ENCODE measurements at regions not wholly inside any gene's neighbourhood (a gene's known extent, or its start where the extent isn't known, plus 50 kb on each side); places are given as distances from the start of the nearest gene placed in this dataset.
"Not testable (repeated sequence)": the region's sequence is repeated elsewhere in the genome, so short reads cannot be mapped to it uniquely, and the experiment has no call there.

DNA sequence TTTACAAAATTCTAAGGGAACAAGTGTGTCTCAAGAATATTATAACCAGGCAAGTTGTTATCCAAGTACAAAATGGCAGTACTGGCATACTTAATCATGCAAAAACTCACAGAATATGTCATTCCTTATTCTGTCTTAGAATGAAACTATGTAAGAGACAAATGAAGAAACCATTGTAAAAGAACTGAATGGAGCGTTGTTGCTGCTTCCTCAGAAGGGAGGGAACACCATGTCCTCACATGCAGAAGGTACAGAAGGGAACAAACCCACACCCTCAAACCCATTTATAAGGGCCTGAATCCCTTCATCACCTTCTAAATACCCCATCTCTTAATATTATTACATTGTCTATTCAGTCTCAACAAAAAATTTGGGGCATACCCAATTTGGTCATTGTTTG is 960.0 kb downstream of the LTN1 start:
- DNase-seq, result not testable (repeated sequence)

DNA sequence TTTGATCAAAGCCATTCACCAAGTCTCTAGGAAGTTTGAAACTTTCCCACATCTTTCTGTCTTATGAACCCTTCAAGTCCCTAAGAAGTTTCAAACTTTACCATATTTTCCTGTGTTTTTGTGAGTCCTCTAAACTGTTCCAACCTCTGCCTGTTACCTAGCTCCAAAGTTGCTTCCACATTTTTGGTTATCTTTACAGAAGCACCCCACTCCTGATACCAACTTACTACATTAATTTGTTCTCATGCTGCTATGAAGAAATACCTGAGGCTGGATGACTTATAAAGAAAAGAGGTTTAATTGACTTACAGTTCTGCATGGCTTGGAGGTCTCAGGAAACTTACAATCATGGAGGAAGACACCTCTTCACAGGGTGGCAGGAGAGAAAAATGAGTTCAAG is 961.6 kb downstream of the LTN1 start:
- not testable (repeated sequence) for DNase-seq

DNA sequence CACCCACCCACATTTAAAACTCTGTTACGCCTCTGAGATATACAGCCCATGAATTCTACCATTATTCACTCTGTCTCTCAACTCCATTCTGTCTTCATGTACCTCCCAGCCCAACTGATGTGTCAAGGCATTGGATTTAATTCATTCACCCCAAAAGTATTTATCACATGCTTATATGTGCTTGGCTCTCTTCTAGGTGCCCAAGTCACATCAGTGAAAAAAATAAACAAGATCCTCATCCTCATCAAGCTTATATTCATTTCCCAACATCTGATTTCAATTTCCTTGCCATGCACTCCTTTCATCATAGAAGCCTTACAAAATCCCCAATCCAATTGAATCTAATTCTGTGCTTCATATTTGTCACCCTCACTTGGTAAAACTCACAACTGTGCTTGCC is 967.6 kb downstream of the LTN1 start:
- DNase-seq, result no peak

DNA sequence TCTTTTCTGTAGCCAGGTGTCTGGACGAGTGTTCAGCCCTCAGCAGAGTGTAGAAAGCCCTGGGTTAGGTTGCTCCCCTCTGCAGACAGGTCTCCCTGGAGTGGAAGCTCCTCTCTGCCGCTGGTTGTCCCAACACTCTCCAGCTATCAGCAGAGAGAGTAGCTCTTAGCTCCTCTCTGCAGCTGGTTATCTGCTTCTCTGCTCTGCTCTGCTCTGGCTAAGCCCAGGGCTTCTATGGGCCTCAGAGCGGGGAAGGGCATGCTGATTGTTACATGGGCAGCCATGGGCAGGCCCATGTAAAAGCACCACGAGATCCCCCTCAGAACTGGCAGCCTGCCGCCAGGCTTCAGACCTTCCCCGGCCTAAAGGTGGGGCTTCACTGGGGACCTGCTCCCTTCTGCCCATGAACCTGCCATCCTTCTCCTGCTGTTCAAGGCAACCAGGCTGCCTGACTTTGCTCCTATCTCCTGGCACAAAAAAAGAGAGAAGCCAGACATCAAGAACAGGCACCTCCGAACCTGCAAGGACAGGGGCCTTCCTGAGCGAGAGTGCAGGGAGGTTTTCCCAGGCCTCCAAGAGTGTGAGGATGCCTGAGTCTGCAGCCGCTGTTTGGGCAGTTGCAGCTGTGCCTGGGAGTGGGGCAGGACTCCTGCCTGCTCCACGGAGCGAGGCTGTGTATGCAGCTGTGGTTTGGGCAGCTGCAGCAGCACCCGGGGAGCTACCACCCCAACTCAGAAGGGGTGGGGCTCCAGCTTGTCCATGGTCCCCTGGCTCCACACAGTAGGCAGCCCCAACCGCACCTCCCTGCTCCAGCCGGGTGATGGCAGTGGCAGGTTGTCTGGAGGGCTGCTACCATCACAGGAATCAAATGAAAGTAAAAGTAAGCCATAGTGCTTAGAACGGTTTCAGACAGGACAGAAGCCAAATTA is 973.7 kb downstream of the LTN1 start:
- no peak for DNase-seq

DNA sequence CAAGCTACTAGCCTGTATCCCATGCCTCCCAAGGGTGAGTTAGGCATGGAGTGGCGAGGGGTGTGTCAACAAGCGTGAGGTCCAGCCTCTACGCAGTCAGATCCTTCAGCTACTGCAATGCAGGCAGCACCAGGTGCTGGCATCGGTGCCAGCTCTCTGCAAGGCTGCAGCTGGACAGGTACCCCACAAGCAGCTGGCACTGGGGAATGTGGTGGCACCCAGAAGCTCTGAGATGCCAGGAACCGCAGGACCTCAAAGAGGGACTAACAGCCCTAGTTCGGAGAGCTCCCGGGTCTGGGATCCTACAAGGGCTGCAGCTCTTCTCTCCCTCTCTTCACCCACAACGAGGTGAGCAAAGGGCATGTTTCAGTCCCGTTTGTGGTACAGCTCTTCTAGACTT is 974.5 kb downstream of the LTN1 start:
- DNase-seq, result no peak

DNA sequence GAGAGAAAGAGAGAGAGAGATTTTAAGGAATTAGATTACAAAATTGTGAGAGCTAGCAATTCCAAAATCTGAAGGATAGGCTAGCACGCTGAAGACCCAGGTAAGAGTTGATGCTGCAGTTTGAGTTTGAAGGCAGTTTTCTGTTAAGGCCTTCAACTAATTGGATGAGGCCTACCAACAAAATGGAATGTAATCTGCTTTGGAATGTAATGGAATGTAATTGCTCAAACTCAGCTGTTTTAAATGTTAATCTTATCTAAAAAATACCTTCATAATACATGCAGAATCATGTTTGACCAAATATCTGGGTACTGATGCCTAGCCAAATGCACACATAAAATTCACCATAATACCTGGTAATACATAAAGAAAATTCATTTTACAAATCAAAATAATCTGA is 976.1 kb downstream of the LTN1 start:
- no peak for DNase-seq

DNA sequence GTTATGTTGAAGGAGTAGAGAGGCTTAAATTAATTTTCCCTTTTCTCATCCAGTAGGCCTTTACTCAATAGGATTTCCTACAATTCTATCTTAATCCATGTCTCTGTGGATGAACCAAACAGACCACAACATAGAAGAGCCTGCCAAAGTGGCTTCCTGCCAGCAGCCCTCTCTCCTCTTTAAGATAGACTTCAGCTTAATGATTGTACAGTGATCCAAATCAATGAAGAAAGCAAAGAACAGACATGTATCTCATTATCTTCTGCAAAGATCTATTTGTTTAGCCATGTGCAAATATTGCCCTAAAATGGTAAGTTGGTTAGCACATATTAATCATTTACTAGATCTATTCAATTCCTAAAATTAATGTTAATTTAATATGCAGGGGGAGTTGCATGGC is 979.6 kb downstream of the LTN1 start:
- DNase-seq, result not testable (repeated sequence)

DNA sequence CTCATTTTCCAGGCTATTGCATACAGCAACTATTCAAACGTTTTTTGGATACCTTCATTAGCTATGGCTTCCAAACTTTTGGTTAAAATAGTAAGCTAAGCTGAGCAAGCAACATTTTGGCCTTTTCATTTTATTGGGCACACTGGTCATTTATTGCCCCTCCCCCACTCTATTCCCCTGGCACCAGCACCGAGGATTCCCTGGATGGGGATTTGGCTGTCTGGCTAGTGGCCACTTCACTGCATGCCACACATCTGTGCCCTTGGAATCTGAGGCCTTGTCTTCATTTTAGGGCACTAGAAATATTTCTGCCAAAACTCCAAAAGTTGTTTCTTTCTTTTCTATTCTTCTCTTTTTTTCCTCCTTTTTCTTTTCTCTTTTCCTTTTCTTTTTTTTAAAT is 980.7 kb downstream of the LTN1 start:
- not testable (repeated sequence) for DNase-seq

DNA sequence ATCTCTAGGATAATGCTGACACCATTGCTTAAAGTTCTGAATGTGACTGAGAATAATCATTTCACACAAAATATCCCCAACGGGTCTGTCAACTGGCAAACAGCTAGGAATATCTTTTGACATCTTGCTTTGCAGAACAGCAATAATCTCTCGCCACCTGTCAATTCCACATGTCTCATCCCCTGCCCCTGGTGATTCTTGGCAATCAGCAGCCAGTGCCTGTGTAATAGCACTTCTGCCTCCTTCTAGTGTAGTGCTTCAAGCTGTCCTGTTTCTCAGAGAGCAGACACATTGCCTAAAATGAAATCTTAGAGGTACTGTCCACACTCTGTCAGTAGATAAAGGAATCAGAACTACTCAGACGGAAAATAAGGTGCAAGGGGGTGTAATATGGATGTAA is 984.4 kb downstream of the LTN1 start:
- not testable (repeated sequence) for DNase-seq

DNA sequence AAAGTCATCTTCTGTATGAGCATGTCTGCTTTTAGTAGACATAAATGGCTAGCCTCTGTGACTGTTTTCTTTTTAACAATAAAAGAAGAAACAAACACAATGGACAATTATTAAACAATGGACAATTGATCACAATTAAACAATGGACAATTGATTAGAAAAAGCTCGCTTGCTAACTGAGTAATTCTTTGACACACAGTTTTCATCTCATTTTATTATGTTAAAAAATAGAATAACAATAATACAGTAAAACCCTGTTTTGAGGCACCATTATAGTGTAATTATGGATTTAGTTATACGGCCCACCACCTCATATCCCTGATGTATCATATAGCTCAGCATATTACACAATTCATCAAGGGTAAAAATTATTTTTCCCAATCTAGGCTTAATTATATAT is 989.0 kb downstream of the LTN1 start:
- not testable (repeated sequence) for DNase-seq

DNA sequence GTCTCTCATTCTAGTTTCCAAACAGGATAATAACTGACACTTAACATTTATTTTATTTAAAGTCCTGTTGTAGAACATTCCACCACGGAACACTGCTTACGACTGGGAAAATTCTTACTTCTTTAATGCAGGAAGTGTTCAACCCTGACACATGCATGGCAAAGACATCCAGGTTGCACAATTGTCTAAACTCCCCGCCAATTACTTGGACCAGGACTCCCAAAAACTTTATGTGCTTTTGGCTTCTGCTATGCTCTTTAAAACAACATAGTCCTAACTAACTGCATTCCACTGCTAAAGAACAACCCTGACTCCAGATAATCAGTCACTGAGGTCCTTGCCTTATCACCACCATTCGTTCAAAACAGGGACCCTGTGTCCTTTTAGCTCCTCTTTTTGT is 995.8 kb downstream of the LTN1 start:
- not testable (repeated sequence) for DNase-seq

DNA sequence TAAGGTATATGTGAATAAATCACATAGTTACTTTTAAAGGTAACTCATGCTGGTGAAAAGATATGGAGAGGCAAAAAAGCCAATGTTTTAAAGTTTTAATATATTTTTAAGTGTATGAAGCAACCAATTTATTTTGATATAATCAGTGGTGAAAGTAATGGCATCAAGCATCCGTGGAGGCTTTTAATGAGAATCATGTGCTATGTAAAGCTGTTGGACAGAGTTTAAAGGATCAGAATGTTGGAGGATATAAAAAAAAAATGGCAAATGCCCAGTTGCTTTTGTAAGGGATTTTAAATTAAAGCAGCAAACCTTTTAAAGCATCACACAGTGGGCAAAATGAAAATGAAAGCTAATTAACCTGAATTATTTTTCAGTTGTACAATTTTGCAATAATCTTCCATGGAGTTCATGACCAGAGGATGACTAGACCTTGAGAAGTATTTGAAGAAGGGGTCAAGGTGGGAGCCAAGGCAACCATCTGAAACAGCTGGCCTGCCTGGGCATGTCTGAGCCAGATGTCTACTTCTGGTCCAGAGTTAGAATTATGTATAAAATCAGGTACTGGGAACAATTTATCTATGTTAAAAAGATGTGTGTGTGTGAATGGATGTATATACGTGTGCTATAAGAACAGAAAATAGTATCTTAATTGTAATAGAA is 1007.9 kb downstream of the LTN1 start:
- DNase-seq, result not testable (repeated sequence)

DNA sequence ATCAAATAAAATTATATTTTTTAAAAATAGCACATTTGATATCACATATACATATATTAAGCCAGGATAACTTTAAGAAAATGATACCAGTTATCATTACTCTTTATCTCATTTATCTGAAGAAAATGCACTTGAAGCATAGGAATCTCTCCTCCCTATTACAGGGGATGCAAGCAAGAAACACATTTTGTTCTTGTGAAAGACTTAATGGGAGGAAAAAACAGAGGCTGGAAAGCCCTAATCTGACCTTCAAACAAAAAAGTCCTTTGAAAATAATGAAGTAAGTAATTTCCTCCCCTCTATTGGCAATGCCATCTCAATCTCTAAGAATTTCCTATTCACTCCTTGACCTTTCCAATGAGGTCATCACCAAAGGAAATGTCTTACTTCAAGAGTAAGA is 1012.6 kb upstream of the ADAMTS5 start:
- not testable (repeated sequence) for DNase-seq

DNA sequence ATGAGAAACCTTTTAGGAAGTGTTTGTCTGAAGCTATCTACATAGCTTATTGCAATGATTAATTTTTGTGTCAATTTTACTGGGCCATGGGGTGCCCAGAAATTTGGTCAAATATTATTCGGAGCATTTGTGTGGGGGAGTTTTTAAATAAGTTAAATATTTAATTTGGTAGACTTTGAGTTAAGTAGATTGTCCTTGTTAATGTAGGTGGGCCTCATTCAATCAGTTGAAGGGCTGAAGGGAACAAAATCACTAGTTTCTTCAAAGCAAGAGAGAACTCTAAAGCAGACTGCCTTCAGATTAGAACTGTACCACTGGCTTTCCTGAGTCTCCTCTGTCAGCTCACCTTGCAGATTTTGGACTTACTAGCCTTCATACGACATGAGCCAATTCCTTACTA is 1008.6 kb upstream of the ADAMTS5 start:
- DNase-seq, result no peak

DNA sequence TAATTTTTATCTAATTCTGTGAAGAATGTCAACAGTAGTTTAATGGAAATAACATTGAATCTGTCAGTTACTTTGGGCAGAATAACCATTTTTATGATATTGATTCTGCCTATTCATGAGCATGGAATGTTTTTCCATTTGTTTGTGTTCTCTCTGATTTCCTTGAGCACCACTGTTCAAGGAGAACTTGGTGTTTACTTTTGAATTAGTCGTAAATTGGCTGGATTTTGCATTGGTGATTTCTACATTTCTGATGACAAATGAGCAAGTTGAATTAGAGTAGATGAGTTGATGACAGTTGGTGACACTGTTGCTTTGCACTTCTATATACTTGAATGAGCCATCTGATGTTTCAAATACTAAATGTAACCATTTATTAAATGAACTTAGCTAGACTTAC is 1007.3 kb upstream of the ADAMTS5 start:
- not testable (repeated sequence) for DNase-seq

DNA sequence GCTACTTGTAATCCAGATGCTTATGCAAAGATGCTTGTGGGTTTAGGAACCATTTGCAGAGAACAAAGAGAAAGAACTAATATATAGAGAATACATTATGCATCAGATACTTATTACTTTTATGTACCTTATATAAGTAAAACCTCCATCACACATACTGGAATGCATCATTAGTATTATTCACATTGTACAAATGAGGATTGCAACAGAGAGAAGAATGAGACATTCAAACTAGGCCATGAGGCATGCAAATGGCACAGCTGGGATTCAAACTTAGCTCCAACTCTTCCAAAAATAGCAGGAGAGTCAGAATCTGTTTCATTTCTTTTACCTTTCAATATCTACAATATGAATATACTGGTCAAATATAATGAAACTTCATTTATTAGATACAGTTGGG is 1001.4 kb upstream of the ADAMTS5 start:
- DNase-seq, result not testable (repeated sequence)

DNA sequence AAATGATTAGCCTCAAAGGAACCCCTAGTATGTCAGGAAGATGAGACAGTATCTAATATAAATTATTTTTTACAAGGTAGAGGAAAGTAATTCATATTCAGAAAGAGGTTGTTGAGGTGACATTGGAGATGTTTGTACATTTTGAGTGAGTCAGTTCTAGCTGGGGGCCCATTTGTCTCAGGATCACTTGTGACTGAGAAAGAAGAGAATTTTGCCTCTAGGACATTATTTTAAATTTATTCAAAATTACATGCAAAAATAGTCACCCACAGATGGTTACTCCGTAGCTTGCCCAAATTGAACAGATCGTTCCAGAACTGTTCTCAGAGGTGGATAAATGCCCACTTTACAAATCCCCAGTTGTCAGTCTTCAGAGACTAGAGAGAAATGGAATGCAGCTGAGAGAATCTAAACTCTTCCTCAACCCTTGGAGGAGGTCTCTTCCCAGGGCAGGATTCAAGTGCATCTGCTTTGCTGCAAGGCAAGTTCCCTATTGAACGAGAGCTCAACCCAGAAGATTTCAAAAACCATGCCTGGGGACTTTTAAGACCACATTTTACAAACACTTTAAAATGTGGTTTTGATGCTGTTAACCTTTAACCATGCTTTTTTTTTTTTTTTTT is 987.8 kb upstream of the ADAMTS5 start:
- DNase-seq, result no peak

DNA sequence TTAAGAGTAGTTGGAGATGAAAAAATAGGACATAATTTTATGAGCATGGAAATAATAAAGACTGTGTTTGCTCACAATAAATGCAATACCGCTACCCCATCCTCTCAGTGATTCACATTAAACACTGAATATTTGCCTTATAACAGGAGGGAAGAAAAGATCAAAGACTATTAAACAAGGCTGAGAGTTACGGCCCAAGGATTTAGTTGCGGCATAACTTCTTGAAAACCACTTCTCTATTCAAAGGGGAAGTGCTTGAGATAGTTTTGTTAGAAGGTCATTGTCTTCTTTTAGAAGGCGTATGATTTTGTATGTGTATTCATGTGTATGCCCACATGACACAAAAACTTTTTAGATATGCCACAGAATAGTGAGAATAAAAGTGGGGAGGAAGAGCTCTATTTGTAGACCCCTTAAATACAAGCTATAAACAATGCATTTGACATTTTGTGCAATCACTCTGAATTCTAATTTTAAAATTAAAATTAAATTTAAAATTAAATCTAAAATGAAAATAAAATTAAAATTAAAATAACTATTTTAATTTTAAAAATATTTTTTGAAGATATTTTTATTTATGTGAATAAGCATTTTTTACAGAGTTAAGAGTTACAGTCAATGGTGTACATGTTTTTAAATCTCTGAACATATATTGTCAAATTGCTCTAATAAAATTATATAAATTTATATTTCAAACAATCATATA is 986.6 kb upstream of the ADAMTS5 start:
- no peak for DNase-seq

DNA sequence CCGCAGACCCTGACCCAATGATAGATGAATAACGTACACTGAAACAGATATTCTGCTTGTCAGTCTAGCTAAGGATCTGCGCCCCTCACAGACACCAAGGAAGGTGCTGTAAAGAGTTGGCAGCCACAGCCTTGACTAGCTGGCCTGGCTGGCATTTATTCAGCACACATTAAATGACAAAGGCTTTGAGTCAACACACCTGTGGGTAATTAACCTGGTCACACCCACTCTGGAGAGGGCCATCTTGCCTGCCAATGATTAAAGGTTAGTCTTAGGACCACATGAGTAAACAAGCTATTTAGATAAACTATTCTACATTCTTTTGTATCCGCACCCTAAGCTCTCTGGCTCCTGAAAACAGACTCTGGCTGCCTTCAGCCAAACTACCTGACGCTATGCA is 982.2 kb upstream of the ADAMTS5 start:
- DNase-seq, result not testable (repeated sequence)

DNA sequence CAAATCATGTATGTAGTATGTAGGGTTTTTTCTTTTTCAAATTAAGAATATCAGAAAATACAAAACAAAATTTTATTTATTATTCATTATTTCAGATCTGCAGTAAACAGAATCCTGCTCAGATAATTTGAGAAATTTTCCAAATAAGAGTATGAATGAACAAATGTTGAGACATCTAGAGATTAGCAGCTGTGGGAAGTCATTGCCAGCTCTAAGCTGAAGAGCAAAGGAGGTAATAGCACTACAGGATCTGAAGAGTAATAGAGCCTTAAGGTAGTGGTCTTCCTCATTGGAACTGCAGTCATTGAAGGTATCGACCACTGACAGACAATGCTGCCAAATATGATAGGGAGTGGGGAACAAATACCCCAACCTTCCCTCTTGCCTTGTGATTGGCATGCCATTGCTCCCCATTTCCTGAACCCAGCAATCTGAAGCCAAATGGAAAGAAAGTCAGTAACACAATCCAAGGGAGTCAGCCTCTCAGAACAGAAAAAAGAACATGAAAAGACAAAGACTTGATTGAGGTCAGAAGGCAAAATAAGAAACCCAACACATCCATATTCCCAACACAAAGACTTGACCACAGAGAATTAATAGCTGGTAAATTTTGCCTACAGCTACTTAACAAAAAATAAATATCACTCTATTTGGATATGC is 963.4 kb upstream of the ADAMTS5 start:
- not testable (repeated sequence) for DNase-seq

DNA sequence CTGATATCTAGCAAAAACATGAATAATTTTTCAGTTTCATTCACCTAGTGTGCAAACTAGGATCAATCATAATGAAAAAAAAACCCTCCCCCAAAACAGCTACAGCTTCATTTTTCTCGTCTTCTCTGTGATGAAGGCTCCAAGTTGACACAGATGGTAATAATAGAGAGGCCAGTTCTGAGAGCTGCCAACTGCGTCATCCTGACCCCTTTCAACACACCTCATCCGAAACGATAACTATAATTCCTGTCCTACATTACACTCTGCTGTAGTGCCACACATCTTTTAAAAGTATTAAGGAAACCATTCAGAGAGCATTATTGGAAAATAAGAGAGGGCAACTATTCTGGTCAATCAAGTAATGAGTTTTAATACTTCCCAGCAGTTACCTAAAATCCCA is 962.3 kb upstream of the ADAMTS5 start:
- not testable (repeated sequence) for DNase-seq

DNA sequence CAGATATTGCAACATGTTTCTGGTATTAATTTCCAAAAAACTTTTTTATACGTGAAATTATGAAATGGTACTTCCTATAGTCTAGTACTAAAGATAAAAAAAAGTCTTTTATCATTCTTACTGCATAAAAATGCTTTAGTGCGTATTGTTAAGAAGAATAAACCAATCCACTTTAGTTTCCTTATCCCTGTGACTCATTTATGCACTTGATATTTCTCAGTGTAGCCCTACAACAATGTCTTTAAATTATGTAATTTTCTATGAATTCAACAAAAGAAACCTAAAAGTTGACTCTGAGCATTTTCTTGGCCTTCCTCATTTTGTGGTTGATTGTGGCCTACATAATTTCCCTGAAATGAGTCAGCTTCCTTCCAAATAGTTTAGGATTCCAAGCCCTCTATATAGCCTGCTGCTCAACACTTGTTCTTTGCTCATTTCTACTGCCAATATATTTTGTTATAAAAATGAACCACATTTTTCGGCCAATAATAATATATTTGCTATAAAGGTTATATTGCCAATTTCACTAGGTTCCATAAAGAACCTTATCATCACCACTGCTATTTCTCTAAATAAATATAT is 961.7 kb upstream of the ADAMTS5 start:
- DNase-seq, result not testable (repeated sequence)
